Ishikawa (cell line): ENCODE measurements at regions not wholly inside any gene's neighbourhood (a gene's known extent, or its start where the extent isn't known, plus 50 kb on each side); places are given as distances from the start of the nearest gene placed in this dataset.

Experiments used
- CEBPB ChIP-seq: IDR thresholded peaks from 2 replicates; pipeline ENCODE4 v1.6.1; 2012
- CREB1 ChIP-seq: IDR thresholded peaks from 2 replicates; pipeline ENCODE4 v1.6.1; 2012; ENCODE audit warnings: low read depth
- EGR1 ChIP-seq: IDR thresholded peaks from 2 replicates; pipeline ENCODE4 v1.6.1; 2012
- EP300 ChIP-seq: IDR thresholded peaks from 2 replicates; pipeline ENCODE4 v1.6.1; 2012; ENCODE audit warnings: borderline replicate concordance
- FOXM1 ChIP-seq: IDR thresholded peaks from 2 replicates; pipeline ENCODE4 v1.6.1; 2012; ENCODE audit warnings: low read depth, borderline replicate concordance
- NFIC ChIP-seq: IDR thresholded peaks from 2 replicates; pipeline ENCODE4 v1.6.1; 2012
- RAD21 ChIP-seq: IDR thresholded peaks from 2 replicates; pipeline ENCODE4 v1.6.1; 2012; ENCODE audit warnings: low read depth
- TAF1 ChIP-seq: IDR thresholded peaks from 2 replicates; pipeline ENCODE4 v1.6.1; 2012; ENCODE audit warnings: low read depth, mild to moderate bottlenecking
- TCF12 ChIP-seq: IDR thresholded peaks from 2 replicates; pipeline ENCODE4 v1.6.1; 2012; ENCODE audit warnings: low read depth
- TEAD4 ChIP-seq: IDR thresholded peaks from 2 replicates; pipeline ENCODE4 v1.6.1; 2012
- USF1 ChIP-seq: IDR thresholded peaks from 2 replicates; pipeline ENCODE4 v1.6.1; 2012
- YY1 ChIP-seq: IDR thresholded peaks from 2 replicates; pipeline ENCODE4 v1.6.1; 2012; ENCODE audit warnings: low read depth
- ZBTB7A ChIP-seq: IDR thresholded peaks from 2 replicates; pipeline ENCODE4 v1.6.1; 2012; ENCODE audit warnings: low read depth
- TF ChIP-seq, protein P1 (sequence below): IDR thresholded peaks from 2 replicates; pipeline ENCODE4 v1.6.1; 2012; ENCODE audit warnings: low read depth, mild to moderate bottlenecking
- TF ChIP-seq, protein P2 (sequence below): IDR thresholded peaks from 2 replicates; pipeline ENCODE4 v1.6.1; 2012

DNA sequence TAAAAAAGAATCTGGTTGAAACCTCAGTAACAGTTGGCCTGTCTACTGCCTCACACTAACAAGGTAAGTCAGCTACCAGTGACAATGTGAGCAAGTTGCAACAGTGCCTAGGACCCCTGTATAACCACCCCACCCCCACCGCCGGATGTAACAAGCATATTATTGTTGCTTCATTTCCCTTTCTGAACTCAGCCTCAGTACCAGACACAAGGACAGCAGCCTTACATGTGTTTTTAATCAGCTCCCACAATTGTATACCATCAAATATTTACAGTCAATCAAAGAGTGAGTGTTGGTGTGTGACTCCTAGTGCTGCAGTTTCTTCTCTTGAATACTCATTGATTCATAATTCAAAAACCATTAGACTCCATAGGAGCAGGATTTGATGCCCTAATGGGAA is 96.4 kb downstream of the PYDC2 start:
- TF ChIP-seq EGR1 (no peak), USF1 (no peak), CEBPB (no peak), CREB1 (no peak), FOXM1 (no peak), TAF1 (no peak), RAD21 (no peak)
- TF ChIP-seq, protein P1, sequence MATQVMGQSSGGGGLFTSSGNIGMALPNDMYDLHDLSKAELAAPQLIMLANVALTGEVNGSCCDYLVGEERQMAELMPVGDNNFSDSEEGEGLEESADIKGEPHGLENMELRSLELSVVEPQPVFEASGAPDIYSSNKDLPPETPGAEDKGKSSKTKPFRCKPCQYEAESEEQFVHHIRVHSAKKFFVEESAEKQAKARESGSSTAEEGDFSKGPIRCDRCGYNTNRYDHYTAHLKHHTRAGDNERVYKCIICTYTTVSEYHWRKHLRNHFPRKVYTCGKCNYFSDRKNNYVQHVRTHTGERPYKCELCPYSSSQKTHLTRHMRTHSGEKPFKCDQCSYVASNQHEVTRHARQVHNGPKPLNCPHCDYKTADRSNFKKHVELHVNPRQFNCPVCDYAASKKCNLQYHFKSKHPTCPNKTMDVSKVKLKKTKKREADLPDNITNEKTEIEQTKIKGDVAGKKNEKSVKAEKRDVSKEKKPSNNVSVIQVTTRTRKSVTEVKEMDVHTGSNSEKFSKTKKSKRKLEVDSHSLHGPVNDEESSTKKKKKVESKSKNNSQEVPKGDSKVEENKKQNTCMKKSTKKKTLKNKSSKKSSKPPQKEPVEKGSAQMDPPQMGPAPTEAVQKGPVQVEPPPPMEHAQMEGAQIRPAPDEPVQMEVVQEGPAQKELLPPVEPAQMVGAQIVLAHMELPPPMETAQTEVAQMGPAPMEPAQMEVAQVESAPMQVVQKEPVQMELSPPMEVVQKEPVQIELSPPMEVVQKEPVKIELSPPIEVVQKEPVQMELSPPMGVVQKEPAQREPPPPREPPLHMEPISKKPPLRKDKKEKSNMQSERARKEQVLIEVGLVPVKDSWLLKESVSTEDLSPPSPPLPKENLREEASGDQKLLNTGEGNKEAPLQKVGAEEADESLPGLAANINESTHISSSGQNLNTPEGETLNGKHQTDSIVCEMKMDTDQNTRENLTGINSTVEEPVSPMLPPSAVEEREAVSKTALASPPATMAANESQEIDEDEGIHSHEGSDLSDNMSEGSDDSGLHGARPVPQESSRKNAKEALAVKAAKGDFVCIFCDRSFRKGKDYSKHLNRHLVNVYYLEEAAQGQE, result no peak

GRCh38 chr3:191563722-191564121 is 102.8 kb downstream of the PYDC2 start:
- TF ChIP-seq TCF12 (no peak), EP300 (no peak), TEAD4 (no peak)
- TF ChIP-seq, protein P2, sequence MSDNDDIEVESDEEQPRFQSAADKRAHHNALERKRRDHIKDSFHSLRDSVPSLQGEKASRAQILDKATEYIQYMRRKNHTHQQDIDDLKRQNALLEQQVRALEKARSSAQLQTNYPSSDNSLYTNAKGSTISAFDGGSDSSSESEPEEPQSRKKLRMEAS, result no peak

GRCh38 chr3:191566469-191566868 is 105.5 kb downstream of the PYDC2 start:
- TF ChIP-seq YY1, result no peak

GRCh38 chr3:191568206-191568605 is 107.2 kb downstream of the PYDC2 start:
- no peak for TF ChIP-seq EGR1
- no peak for TF ChIP-seq ZBTB7A
- no peak for TF ChIP-seq RAD21
- no peak for TF ChIP-seq TEAD4
- TF ChIP-seq, protein P2, result no peak
- no peak for TF ChIP-seq CEBPB
- TF ChIP-seq, protein P1, result no peak
- no peak for TF ChIP-seq USF1
- TF ChIP-seq FOXM1, result no peak
- TF ChIP-seq YY1, result no peak
- no peak for TF ChIP-seq CREB1
- TF ChIP-seq TAF1, result no peak
- no peak for TF ChIP-seq TCF12
- no peak for TF ChIP-seq NFIC
- TF ChIP-seq EP300, result no peak

DNA sequence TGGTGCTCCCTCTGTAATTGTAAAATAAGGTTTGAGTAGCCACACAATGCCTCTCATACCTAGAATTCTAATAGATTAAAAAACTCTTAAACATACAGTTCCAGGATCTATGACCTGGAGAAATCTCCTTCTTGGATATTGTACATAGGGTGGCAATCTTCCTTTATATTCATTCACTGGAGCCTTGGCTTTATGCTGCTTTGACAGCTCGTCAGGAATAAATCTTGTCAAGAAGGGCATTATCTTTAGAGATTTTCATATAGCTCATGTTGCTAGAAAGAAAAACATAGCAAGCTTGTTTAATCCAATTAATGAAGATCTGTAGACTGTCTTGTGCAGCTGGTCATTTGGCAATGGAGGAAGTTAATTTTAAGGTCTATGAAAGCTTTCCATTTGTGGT is 131.1 kb downstream of the PYDC2 start:
- TF ChIP-seq NFIC (no peak), CREB1 (no peak), CEBPB (no peak), TCF12 (no peak)
- TF ChIP-seq, protein P2, result no peak

DNA sequence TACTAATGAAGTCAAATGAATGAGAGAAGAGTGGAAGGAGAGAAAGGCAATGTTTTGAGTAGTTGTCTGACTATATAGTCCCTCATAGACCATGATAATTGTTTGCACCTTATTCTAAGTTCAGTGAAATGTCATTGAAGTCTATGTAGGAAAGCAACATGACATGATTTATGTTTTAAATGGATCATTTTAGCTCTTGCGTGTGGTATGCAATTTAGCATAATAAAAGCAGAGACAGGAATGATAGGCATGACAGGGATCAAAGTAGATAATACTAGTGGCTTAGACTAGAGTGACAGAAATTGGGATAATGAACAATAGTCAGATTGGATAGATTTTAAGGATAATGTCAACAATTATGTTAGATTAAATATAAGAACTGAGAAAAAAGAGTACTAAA is 132.5 kb downstream of the PYDC2 start:
- TF ChIP-seq EGR1, result no peak
- TF ChIP-seq FOXM1, result no peak
- no peak for TF ChIP-seq USF1
- TF ChIP-seq, protein P2, result no peak
- TF ChIP-seq YY1, result no peak
- no peak for TF ChIP-seq TEAD4
- no peak for TF ChIP-seq CREB1
- no peak for TF ChIP-seq NFIC
- no peak for TF ChIP-seq CEBPB
- TF ChIP-seq TAF1, result no peak
- no peak for TF ChIP-seq EP300
- TF ChIP-seq TCF12, result no peak
- TF ChIP-seq ZBTB7A, result no peak
- TF ChIP-seq, protein P1, result no peak
- TF ChIP-seq RAD21, result no peak
